CD14-positive monocyte (primary cell): ENCODE measurements at regions not wholly inside any gene's neighbourhood (a gene's known extent, or its start where the extent isn't known, plus 50 kb on each side); places are given as distances from the start of the nearest gene placed in this dataset.

Source experiments
- DNase-seq, 3 donors: peaks; one replicate each; pipeline ENCODE4 v3.0.0-alpha.2; 2011 to 2022
- H2AFZ ChIP-seq: 2 replicates; pipeline ENCODE4 v1.6.0; 2012; ENCODE audit warnings: mild to moderate bottlenecking, low read depth, low read length, inconsistent platforms; ENCODE audit not compliant: insufficient read depth, poor library complexity, severe bottlenecking
- H3K27ac ChIP-seq, 2 donors: 1 replicate in 1 of 2; 2 replicates in 1 of 2; pipeline ENCODE4 v1.5.1; 2012 to 2013; ENCODE audit warnings: low read length in 2 of 2, control low read depth in 1 of 2, inconsistent platforms in 1 of 2, low read depth in 1 of 2, mild to moderate bottlenecking in 1 of 2
- H3K27me3 ChIP-seq, 2 donors: one replicate each; pipeline versions ENCODE4 v1.6.0 to v1.6.1; 2011 to 2013; ENCODE audit warnings: low read length in 2 of 2; ENCODE audit not compliant: control insufficient read depth in 2 of 2, insufficient read depth in 2 of 2
- H3K36me3 ChIP-seq, 2 donors: replicated peaks in 1 of 2; 1 replicate in 1 of 2; 2 replicates in 1 of 2; pipeline versions ENCODE4 v1.5.1 to v1.6.1; 2012 to 2013; ENCODE audit warnings: low read length in 2 of 2, control low read depth in 1 of 2, inconsistent platforms in 1 of 2, mild to moderate bottlenecking in 1 of 2; ENCODE audit not compliant: insufficient read depth in 2 of 2, control insufficient read depth in 1 of 2
- H3K4me1 ChIP-seq, 2 donors: 1 replicate in 1 of 2; 2 replicates in 1 of 2; pipeline versions ENCODE4 v1.5.1 to v1.6.1; 2012 to 2013; ENCODE audit warnings: low read length in 2 of 2, control low read depth in 1 of 2, inconsistent platforms in 1 of 2, mild to moderate bottlenecking in 1 of 2, moderate library complexity in 1 of 2; ENCODE audit not compliant: insufficient read depth in 2 of 2, control insufficient read depth in 1 of 2
- H3K4me2 ChIP-seq: replicated peaks from 2 replicates; pipeline ENCODE3; 2012; ENCODE audit warnings: low read length, moderate library complexity, mild to moderate bottlenecking; ENCODE audit not compliant: poor library complexity, severe bottlenecking; ENCODE audit errors: extremely low read depth
- H3K4me3 ChIP-seq, 3 experiments: fragments of 200-600 bp in 1 of 3; sonication (generic) in 1 of 3; replicated peaks in 1 of 3; 1 replicate in 2 of 3; 2 replicates in 1 of 3; pipeline ENCODE4 v1.5.1; 2011 to 2013; ENCODE audit warnings: low read length in 3 of 3, mild to moderate bottlenecking in 3 of 3, control low read depth in 2 of 3, low read depth in 2 of 3, inconsistent platforms in 1 of 3, moderate library complexity in 1 of 3
- H3K79me2 ChIP-seq: 2 replicates; pipeline ENCODE4 v1.6.0; 2012; ENCODE audit warnings: mild to moderate bottlenecking, control low read depth, inconsistent platforms, low read length, moderate library complexity; ENCODE audit not compliant: insufficient read depth
- H3K9ac ChIP-seq: 2 replicates; pipeline ENCODE4 v1.6.0; 2017; ENCODE audit warnings: low read length, mild to moderate bottlenecking; ENCODE audit not compliant: insufficient read depth, poor library complexity, severe bottlenecking
- H3K9me3 ChIP-seq, 2 donors: replicated peaks in 1 of 2; 1 replicate in 1 of 2; 2 replicates in 1 of 2; pipeline versions ENCODE4 v1.5.1 to v1.6.1; 2012 to 2013; ENCODE audit warnings: low read length in 2 of 2, control low read depth in 1 of 2; ENCODE audit not compliant: control insufficient read depth in 1 of 2, insufficient read depth in 1 of 2
- H4K20me1 ChIP-seq: 2 replicates; pipeline ENCODE4 v1.6.0; 2012; ENCODE audit warnings: mild to moderate bottlenecking, low read length, control low read depth, moderate library complexity; ENCODE audit not compliant: insufficient read depth
- H3K27ac Mint-ChIP-seq, 7 donors: one replicate each; pipeline ENCODE4 v1.8.0; 2020; ENCODE audit warnings: mild to moderate bottlenecking in 7 of 7, mixed read lengths in 7 of 7, moderate library complexity in 6 of 7, inconsistent platforms in 2 of 7
- H3K27me3 Mint-ChIP-seq, 3 donors: one replicate each; pipeline ENCODE4 v1.8.0; 2021 to 2022; ENCODE audit warnings: low read depth in 3 of 3, mild to moderate bottlenecking in 3 of 3, mixed read lengths in 3 of 3, moderate library complexity in 3 of 3, inconsistent platforms in 1 of 3
- H3K36me3 Mint-ChIP-seq, 2 donors: one replicate each; pipeline ENCODE4 v1.8.0; 2020; ENCODE audit warnings: mixed read lengths in 2 of 2, inconsistent platforms in 1 of 2, mild to moderate bottlenecking in 1 of 2
- H3K4me1 Mint-ChIP-seq: one replicate; pipeline ENCODE4 v1.8.0; 2020; ENCODE audit warnings: mild to moderate bottlenecking, mixed read lengths
- H3K4me3 Mint-ChIP-seq, 2 donors: one replicate each; pipeline ENCODE4 v1.8.0; 2020; ENCODE audit warnings: mild to moderate bottlenecking in 2 of 2, mixed read lengths in 2 of 2, moderate library complexity in 1 of 2
- H3K9me3 Mint-ChIP-seq, 7 donors: one replicate each; pipeline ENCODE4 v1.8.0; 2020 to 2022; ENCODE audit warnings: mixed read lengths in 7 of 7, mild to moderate bottlenecking in 6 of 7, moderate library complexity in 6 of 7, inconsistent platforms in 2 of 7
- CTCF ChIP-seq: fragments of 200-600 bp; IDR thresholded peaks from one replicate; pipeline ENCODE4 v1.8.0; 2022; ENCODE audit warnings: antibody characterized with exemption, mild to moderate bottlenecking
- WGBS: methylation state at CpG from one replicate; pipeline ENCODE4 v1.1.5; 2013; ENCODE audit warnings: missing lambda C conversion rate; ENCODE audit not compliant: insufficient coverage; 5-methylcytosine and 5-hydroxymethylcytosine counted together
- intact Hi-C, 2 donors: fragments of 100-400 bp; cut with micrococcal nuclease; formaldehyde crosslinking; loops; one replicate each; pipeline versions ENCODE4 v1.15.0 to v1.15.1; 2023

- Histone ChIP-seq H4K20me1 (no peaks in the 10 kb centered on the region), H3K4me2 (no peak overlapping the region), H3K27ac (no peak overlapping the region), H3K79me2 (no peaks in the 10 kb centered on the region), H3K9ac (no peak overlapping the region), H3K27me3 (no peaks in the 10 kb centered on the region), H2AFZ (no peak overlapping the region), H3K4me1 (peaks cover 0 to 3% of the 10 kb centered on the region in 2 donors), H3K9me3 (no peaks in the 10 kb centered on the region), H3K36me3 (no peaks in the 10 kb centered on the region), H3K4me3 (no peak overlapping the region)
- Mint-ChIP-seq H3K27me3 (peaks cover 0 to 1% (median 0%) of the 10 kb centered on the region in 3 donors), H3K9me3 (peaks cover 0 to 1% (median 0%) of the 10 kb centered on the region in 7 donors), H3K4me3 (no peak overlapping the region), H3K4me1 (peaks cover 15% of the 10 kb centered on the region), H3K27ac (no peak overlapping the region), H3K36me3 (no peaks in the 10 kb centered on the region)
- DNase-seq, result no peak
- 0% methylated on average over 1 of the region's 4 CpGs for WGBS
- intact Hi-C loops, result no loop called here
- peak; percentile 10 for TF ChIP-seq CTCF
These were observed 606.3 kb downstream of the TLE1 start for GRCh38 chr9:81083067-81083466.

GRCh38 chr9:81082221-81082620, 607.1 kb downstream of the TLE1 start:
- no peaks in the 10 kb centered on the region for H3K27me3 ChIP-seq
- Mint-ChIP-seq H3K27ac (no peak overlapping the region), H3K36me3 (no peaks in the 10 kb centered on the region), H3K9me3 (peaks cover 0 to 1% (median 0%) of the 10 kb centered on the region in 7 donors), H3K4me1 (peaks cover 15% of the 10 kb centered on the region), H3K27me3 (peaks cover 0 to 1% (median 0%) of the 10 kb centered on the region in 3 donors), H3K4me3 (no peak overlapping the region)
- no peaks in the 10 kb centered on the region for H4K20me1 ChIP-seq
- H3K9ac ChIP-seq, result no peak overlapping the region
- no peak overlapping the region for H2AFZ ChIP-seq
- no peaks in the 10 kb centered on the region for H3K9me3 ChIP-seq
- no peak for DNase-seq
- peaks cover 0 to 3% of the 10 kb centered on the region in 2 donors for H3K4me1 ChIP-seq
- no peaks in the 10 kb centered on the region for H3K36me3 ChIP-seq
- H3K4me2 ChIP-seq, result no peak overlapping the region
- intact Hi-C loops, result no loop called here
- no peak for TF ChIP-seq CTCF
- no peak overlapping the region for H3K27ac ChIP-seq
- H3K79me2 ChIP-seq, result no peaks in the 10 kb centered on the region
- H3K4me3 ChIP-seq, result no peak overlapping the region
